OCI-LY1 (cell line): ENCODE measurements at regions not wholly inside any gene's neighbourhood (a gene's known extent, or its start where the extent isn't known, plus 50 kb on each side); places are given as distances from the start of the nearest gene placed in this dataset.

Source experiments
- CTCF ChIP-seq: fragments of 200-600 bp; sonication (generic), shearing (Covaris generic); IDR thresholded peaks from 2 replicates; pipeline ENCODE4 v1.5.1; 2017; ENCODE audit warnings: mild to moderate bottlenecking, antibody characterized with exemption, low read length, moderate library complexity, mixed read lengths
- EZH2 ChIP-seq: fragments of 200-600 bp; sonication (generic), shearing (Covaris generic); IDR thresholded peaks from 2 replicates; pipeline ENCODE4 v1.8.0; 2017; ENCODE audit warnings: borderline replicate concordance, mixed run types, mild to moderate bottlenecking, antibody characterized with exemption, low read length, moderate library complexity, mixed read lengths

- TF ChIP-seq CTCF (no peak), EZH2 (no peak)
Measured at GRCh38 chr2:5449867-5450266, 242.3 kb upstream of the SOX11 start.
